ENCODE measurements at regions not wholly inside any gene's neighbourhood (a gene's known extent, or its start where the extent isn't known, plus 50 kb on each side); places are given as distances from the start of the nearest gene placed in this dataset.

DNA sequence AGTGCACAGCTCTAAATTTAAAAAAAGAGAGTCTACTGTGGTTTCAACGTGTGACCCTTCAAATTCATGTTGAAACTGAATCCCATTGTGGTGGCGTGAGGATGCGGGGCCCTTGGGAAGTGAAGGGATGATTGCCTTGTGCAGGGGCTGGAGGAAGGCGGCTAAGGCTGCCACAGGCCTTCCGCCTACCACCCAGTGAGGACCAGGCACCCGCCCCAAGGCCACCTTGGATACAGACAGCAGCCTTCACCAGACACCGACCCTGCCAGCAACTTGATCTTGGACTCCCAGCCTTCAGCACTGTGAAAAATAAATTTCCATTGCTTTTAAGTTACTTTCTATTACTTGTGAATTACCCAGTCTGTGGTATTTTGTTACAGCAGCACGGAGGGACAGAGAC, 103.4 kb upstream of the TMEM18 start:
- DNase-seq (ENCODE audit: low spot score), result no peak

DNA sequence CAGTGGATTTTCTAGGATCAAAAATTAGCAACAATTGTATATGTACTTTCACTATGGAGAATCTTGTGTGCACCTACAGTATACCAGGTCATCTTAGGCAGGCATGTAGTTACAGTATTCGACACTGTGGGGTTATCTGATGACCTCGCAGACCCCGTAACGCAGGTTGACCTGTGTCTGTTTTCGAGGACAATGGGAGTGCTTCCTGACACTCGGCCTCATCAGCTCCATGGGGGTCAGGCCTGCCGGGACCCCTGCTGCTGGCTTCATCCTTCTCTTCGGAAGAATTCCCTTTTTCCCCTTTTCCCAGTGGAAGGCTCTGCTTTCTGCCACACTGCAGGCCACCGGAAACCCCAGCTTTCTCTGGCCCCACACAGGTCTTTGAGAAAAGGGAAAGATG, 102.8 kb upstream of the TMEM18 start:
- DNase-seq (ENCODE audit: low spot score), result no peak

DNA sequence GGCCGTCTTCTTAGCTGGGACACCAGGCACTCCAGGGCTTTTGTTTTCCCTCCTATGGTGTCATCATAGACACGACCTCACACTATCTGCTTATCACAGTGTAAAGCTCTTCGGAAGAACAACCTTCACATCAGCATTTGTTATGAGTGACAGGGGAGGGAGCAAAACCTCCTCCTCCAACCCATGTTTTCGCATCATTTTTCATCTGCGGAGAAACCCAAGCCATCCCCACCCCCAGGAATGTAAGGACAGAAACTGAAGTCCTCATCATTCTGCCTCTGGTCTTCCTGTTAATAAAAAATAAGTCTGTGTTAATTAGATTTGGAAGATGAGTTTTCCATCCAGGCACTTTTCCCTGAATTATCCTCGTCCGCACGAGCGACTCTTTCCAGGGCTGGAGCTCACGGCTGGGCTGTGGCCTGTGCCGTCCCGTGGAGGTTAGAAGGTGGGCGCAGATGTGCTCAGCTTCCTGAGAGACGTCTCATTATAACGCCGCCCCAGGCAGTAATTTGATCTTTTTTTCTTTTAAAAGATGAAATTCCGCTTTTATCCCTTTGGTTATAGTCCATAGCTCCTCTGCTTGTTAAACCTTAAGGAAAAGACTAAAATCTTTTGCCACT, 101.6 kb upstream of the TMEM18 start:
- no peak for DNase-seq (ENCODE audit: low spot score)

DNA sequence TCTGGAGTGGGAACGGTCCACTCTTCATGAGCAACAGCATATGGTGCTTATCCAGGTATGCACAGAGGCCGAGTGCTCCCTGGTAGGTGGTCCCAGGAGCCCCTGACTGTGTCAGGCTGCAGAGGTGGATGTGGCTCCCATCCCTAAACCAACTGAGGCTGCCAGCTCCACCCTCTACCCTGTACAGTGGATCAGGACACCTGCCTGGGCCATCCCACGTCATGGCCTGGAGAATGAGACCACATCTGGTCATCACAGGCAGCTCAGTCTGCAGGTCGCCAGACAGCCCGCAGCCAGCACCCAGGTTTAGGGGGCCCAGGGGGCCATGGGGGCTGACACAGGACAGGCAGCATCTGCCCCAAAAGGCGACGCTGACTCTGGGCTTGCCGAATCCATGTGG, 100.3 kb upstream of the TMEM18 start:
- no peak for DNase-seq (ENCODE audit: low spot score)

DNA sequence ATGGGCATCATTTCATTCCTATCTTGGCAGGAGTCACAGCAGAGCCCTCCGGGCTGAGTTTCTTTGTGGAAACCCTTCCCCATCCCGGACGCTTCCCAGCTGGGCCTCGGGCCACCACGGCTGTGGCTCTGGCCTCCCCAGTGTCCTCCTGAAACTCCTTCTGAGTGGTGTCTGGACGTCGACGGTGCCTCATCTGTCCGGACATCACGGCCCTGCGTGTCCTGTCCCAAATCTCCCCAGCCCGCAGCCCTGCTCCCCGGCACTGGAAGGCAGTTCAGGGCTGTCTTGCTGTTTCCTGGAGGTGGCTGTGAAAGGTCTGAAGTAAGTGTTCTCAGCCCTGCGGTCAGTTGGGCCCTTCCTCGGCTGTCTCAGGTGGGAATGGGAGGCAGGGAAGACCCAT, 99.8 kb upstream of the TMEM18 start:
- no peak for DNase-seq (ENCODE audit: low spot score)

DNA sequence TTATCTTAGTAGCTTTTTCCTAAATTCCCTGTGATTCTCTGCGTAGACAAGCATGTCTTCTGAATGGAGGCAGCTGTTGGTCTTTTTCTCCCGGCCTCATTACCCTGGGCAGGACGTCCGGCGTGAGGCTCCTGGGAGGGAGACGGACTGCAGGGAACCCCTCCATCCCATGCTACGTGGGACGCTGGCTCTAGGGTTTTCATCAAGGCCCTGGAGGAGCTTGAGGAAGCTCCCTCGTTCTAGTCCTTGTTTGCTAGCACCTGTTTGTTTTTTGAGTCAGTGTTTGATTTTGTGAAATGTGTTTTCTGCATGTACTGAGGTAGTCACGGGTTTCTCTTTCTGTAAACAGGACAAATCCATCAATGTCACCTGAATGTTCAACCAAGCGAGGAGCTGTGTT, 99.3 kb upstream of the TMEM18 start:
- DNase-seq (ENCODE audit: low spot score), result no peak

DNA sequence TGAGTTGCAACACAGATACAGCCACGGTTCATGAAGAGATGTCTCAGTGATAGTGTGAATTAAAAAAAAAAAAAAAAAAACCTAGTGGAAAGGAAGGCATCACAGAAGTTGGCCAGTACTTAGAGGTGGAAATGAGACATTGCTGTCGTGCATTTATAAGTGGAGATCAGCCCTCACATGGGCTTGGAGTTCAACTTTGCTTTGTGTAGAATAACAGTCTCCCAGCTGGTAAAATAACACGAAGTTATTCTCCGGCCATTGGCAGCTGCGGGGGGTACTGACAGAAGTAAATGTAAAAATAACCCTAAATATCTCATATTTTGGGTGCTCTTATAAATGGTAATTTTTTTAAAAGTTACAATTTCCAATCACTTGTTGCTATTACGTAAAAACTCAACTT, 98.8 kb upstream of the TMEM18 start:
- DNase-seq (ENCODE audit: low spot score), result no peak

DNA sequence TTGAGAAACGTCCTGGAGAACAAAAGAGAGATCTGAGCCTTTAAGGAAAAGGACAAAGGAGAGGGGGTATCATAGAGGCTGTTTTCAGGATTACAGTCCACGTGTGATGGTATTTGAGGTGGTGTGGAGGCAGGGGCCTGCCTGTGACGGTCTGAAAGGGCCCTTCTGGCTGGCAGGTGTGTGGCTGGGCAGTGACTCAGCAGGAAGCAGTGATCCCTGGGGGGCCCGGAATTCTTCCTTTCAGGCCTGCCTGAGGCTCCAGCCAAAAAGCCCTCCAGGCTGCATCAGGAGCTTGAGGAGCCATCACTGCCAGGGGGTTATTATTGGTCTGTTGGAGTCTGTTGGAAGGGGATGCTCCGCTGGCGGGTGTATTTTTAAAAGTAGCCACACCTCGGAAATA, 97.2 kb upstream of the TMEM18 start:
- no peak for DNase-seq (ENCODE audit: low spot score)

DNA sequence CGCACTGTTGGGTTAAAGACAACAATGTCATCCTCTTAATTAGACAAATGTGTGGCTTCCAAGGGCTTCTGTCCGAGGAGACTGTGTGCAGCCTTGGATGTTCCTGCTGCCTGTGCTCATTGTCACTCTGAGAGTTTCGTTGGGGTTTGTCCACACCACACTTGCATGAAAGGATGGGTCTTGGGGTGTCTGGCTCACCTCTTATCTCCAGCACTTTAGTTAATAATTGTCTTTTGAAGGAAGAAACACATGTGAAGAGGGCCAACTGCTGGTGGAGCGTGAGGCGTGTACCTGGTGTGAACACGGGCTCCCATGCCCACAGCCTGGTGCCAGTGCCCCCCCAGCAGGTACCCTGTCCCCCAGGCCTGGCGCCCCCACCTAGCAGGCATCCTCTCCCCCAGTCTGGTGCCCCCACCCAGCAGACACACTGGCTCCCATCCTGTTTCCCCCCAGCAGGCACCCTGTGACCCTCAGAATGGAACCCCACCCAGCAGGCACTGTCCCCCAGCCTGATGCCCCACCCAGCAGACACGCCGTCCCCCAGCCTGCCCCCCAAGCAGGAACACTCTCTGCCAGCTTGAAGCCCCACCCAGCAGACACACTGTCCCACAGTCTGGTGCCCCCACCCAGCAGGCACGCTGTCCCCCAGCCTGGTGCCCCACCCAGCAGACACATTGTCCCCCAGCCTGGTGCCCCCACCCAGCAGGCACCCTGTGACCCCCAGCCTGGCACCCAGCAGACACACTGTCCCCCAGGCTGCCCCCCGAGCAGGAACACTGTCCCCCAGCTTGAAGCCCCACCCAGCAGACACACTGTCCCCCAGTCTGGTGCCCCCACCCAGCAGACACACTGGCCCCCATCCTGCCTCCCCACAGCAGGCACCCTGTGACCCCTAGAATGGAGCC, 96.3 kb upstream of the TMEM18 start:
- no peak for DNase-seq (ENCODE audit: low spot score)

DNA sequence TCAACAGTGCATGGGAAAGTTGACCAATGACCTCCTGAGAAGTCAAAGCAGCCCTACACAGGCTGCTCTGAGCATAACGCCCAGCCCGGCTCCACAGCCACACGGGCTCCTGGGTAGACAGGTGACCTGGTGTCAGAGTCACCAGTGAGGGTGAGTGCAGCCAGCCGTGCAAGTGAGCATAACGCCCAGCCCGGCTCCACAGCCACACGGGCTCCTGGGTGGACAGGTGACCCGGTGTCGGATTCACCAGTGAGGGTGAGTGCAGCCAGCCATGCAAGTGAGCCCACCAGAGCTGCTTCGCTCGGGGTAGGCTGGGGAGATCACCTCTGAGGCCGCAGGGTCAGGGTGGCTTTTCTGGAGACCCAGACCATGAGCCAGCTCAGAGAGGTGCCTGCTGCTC, 94.3 kb upstream of the TMEM18 start:
- no peak for DNase-seq (ENCODE audit: low spot score)

DNA sequence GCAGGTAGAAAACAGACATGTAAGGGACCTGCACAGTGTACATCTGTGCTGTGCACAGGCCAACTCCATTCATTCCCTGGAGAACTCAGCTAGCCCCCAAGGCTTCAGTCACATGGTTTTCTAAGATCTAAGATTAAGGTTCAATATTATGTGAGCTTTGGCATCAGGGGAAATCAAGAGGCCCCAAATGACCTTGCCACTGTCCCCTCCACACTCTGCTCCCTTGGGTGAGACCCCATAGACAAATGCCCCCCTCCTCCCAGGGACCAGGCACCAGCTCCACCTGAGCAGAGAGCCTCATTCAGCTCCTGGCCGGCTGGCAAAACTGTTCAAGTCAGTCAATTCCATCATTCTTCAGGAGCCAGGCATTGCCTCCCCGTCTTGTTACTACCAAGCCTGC, 93.6 kb upstream of the TMEM18 start:
- DNase-seq (ENCODE audit: low spot score), result no peak

DNA sequence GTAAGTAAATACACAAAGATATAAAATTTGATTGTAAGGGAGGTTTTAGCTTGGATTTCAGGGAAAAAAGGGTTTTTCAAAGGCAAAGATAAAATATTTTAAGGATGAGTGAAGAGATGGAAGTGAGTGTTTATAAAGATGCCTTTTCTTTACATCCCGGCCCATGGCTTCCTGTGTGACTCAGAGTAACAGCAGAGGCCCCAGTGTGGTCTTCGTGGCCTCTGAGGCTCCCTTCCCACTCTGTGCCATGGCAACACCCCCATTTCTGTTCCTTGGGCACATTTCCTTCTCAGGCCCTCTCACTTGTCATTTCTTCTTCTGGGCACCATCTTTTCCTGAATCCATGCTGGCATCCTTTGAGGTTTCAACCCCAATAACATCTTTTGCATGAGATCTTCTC, 92.6 kb upstream of the TMEM18 start:
- DNase-seq (ENCODE audit: low spot score), result no peak

DNA sequence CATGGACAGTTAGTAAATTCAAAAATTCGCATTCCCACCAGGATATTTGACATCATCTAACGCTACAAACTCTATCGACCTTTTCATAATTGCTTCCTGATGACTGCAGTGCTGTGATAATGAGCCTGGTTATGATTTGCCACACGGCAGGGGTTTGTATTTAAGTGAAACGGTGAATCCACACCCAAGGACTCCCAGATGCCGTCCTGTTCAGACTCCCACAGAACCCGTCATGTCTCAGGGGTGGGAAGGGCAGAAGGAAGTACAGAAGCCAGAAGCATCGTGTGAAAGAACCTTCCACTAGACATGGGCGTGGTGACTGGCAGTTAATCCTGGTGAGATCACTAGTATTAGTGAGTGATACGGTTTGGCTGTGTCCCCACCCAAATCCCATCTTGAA, 91.2 kb upstream of the TMEM18 start:
- DNase-seq (ENCODE audit: low spot score), result no peak

DNA sequence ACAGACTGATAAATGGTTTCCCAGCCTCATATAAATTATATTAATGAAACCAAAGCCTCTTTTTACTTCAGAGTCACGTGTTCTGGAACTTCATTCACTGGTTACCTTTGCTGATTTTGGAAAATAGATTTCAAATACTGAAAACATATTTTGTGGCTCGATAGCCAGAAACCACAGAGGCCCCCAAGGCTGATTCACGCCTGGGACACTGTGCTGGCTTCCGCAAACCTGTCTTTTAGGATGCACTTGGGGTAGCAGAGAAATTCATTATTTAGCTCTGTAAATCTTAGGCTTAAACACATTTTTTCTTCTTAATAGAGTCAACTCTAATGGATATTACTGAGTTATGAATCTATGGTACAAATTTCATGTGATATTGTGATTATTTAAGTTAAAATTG, 90.7 kb upstream of the TMEM18 start:
- no peak for DNase-seq (ENCODE audit: low spot score)

DNA sequence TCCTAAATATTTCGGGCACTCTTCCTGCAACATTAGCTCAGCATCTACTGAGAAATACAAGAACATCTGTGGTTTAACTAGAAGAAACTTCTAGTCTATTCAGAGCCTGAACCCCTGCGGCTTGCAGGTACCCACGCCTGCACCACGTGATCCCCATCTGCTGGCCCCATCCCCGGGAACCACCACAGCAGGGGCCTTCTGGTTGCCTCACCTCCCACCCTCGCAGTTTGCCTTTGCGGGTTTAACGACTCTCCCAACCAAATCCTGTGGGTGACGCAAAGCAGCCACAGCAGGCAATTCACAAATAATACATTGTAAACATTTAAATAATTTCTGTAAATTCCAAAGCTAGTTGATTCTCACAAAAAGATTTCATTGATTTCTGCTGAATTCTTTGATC, 90.2 kb upstream of the TMEM18 start:
- DNase-seq (ENCODE audit: low spot score), result no peak

DNA sequence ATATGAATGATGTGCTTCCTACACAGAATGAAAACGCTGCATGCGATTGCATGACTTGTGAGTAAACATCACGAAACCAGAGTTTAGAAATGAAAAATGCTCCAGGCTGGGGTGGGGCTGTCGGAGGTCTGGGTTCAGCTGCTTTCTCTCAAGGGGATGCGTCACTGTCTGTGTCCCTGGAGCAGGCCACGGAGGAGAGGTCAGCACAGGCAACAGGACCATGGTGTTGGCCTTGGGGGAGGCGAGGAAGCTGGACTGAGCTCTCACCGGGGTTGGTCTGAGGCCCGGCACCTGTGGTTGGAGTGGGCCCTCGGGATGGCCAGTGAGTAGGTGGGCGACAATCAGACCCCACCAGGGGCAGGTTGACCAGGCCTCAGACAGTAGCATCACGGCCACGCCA, 89.0 kb upstream of the TMEM18 start:
- DNase-seq (ENCODE audit: low spot score), result no peak

DNA sequence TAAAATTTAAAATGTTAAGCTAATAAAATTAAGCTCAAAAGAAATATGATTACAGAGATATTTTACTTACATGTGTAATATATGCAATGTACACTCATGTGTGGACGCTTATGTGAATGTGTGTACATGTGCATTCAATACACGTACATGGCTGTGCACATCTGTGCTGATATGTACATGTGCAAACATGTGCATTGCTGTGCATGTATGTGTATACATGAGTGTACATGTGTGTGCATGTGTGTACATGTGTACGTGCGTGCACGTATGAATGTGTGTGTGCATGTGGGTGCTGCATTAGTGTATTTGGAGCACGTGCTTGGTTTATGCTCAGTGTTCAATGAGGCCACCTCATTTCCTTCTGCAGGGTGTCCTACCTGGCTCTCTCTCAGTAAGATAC, 88.2 kb upstream of the TMEM18 start:
- DNase-seq (ENCODE audit: low spot score), result no peak

DNA sequence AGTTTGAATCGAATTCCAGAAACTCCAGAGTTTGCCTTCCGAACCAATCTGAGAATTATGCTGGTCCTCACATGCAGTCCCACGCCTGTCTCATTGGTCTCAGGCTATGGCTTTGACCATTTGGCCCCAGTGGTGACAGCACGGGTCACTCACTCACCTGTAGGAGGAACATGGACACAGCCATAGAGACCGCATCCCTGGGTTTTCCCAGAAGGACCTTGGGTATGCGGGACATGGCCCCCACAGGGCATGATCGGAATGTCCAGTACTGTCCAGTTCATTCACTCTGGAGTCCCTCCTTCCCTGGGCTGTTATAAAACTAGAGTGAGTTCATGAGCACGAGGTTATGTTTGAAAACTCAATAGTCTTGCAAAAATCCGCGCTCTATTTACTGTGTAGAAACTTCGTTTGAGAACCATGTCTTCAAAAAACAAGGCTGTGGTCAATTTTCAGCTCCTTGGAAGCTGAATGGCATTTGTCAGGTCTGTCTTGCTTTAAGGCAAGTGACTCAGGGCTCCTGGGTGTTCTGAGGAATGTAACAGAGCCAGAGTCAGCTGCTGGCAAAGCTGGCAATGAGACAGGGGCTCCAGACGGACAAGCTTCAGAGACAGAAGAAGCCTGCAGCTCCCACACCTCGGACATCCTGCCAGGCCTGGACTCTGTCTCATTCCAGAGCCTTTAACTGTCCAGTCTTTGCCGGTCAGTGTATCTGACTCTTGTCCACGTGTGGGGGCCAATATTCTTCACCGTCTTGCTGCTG, 86.7 kb upstream of the TMEM18 start:
- DNase-seq (ENCODE audit: low spot score), result no peak

DNA sequence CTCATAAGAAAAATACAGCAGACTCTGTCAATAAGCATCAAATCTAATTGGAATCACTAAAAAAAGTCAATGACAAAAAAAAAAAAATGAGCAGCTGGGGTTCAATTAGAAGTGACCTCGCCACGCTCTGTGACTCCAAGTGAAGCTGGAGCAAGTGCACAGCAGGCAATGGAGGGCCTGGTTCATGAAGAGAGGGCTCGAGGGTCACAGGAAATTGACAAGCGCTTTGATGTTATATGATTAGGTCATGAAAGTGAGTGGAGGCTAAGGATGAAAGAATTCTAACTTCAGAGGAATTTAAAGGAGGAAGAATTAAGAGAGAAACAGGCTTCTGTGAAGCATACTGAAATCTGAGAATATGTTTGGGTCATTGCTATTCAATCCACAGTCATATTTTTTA, 85.4 kb upstream of the TMEM18 start:
- DNase-seq (ENCODE audit: low spot score), result no peak

DNA sequence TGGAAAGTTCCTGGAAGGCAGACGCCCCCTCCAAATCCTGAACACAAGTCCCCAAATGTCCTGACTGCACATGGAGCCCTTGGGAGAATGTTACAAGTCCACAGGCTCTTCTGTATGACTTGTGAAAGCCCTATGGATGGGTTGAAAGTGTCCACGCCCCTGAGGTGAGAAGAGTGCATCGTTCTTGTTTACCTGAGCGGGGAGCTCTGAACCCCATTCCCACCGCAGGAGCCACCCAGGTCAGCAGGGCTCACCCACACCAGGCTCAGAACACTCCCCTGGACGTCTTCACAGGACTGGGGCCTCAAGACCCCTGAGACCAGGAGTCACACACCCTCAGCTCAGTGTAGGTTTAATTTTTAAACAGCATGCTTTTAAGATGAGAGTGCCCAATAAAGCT, 84.2 kb upstream of the TMEM18 start:
- DNase-seq (ENCODE audit: low spot score), result no peak

DNA sequence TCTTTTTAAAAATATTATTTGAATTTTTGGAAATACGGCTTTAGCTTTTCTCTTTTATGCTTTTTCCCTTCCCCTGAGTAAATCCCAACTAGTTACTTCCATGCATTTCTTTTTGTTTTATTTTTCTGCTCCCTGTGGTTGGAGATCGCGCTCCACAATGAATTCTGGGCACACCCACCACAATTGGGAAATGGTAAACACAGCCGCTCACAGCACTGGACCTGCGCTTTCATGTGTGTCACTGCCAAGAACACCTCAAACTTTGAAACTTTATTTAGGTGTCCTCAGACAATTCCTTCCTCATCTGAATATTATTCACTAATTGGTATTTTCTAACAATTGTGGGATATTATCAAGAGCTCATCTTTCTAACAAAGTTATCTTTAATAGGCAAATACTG, 82.8 kb upstream of the TMEM18 start:
- DNase-seq (ENCODE audit: low spot score), result no peak

DNA sequence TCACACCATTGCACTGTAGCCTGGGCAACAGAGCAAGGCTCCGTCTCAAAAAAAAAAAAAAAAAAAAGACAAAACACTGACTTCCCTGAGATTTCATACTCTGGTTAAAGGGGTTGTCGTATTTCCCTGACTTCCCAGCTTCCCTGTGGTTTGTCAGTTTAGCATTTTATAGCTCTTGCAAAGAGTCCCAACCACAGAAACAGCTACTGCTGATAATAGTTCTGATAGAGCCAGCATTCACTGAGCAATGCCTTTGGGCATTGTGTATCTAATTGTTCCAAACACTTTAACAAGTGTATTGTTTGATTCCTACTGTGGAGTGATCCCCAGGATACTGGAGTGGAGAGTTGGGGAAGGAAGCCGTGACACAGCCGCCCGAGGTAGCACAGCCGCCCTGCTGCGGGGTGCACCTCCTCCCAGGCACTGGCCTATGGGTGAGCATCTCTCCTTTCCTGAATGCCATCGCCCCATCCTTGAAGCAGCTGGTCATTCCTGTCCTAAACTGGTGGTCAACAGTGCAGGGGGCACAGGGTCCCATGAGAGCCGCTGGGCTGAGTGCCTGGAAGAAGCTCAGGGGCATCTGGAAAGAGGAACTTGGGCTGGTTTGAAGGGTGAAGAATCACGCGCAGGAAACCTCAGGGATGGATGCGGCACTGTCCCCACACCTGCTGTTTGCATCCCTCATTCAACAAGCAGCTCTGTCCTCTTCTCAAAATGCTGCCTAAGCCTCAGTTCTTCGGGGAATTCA, 81.0 kb upstream of the TMEM18 start:
- DNase-seq (ENCODE audit: low spot score), result no peak

DNA sequence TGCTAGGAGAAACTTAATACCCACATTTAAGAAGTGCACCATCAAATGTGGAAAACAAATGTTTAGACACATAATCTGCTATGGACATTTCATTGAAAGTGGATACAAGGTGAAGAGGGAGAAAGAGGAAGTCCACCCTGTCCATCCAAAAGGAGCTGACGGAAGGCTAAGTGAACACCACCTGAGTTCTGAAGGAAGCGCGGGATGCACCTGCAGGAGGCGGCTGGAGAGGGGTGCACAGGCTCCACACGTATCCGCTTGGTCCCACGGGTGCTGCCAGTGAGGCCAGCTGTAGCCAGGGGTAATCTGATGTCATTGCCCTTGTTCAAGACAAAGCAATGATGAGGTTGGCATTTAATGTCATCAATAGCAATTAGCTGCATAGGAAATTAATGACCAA, 75.9 kb upstream of the TMEM18 start:
- no peak for DNase-seq (ENCODE audit: low spot score)
